ENCODE measurements at regions not wholly inside any gene's neighbourhood (a gene's known extent, or its start where the extent isn't known, plus 50 kb on each side); places are given as distances from the start of the nearest gene placed in this dataset.

GRCh38 chr11:97309291-97309690 lies 919.5 kb downstream of the JRKL start:
- Histone ChIP-seq H3K27me3 (no peaks in the 10 kb centered on the region), H3K4me3 (no peak overlapping the region), H3K27ac (no peak overlapping the region), H3K4me1 (no peaks in the 10 kb centered on the region), H3K36me3 (no peaks in the 10 kb centered on the region), H3K9me3 (no peaks in the 10 kb centered on the region)
- TF ChIP-seq POLR2A (IDR thresholded peaks at IDR 0.05) (no peak), CTCF (IDR thresholded peaks at IDR 0.05 in 4 of 5, conservative IDR thresholded peaks at IDR 0.05 in 1 of 5) (no peak)
- ATAC-seq (no peak), DNase-seq (no peak)
- in situ Hi-C loops (cut with MboI; ENCODE audit: low sequenced_read_pairs in 4 of 4), result no loop called here
- intact Hi-C loops (cut with DNase I; ENCODE audit: low total_unique reads), result no loop called here

- no peak overlapping the region for H3K27ac ChIP-seq
- no peaks in the 10 kb centered on the region for H3K36me3 ChIP-seq
- ATAC-seq, result no peak
- no peaks in the 10 kb centered on the region for H3K27me3 ChIP-seq
- intact Hi-C loops (cut with DNase I; ENCODE audit: low total_unique reads) (no loop called here), in situ Hi-C loops (cut with MboI; ENCODE audit: low sequenced_read_pairs in 4 of 4) (no loop called here)
- H3K4me3 ChIP-seq, result no peak overlapping the region
- no peak for DNase-seq
- no peaks in the 10 kb centered on the region for H3K9me3 ChIP-seq
- H3K4me1 ChIP-seq, result no peaks in the 10 kb centered on the region
- no peak for TF ChIP-seq CTCF (IDR thresholded peaks at IDR 0.05 in 4 of 5, conservative IDR thresholded peaks at IDR 0.05 in 1 of 5)
- TF ChIP-seq POLR2A (IDR thresholded peaks at IDR 0.05), result no peak
These were observed 935.9 kb downstream of the JRKL start for GRCh38 chr11:97325693-97326092.

GRCh38 chr11:97332271-97332670 lies 942.5 kb downstream of the JRKL start:
- no peaks in the 10 kb centered on the region for H3K4me1 ChIP-seq
- intact Hi-C loops (cut with DNase I; ENCODE audit: low total_unique reads) (no loop called here), in situ Hi-C loops (cut with MboI; ENCODE audit: low sequenced_read_pairs in 4 of 4) (no loop called here)
- no peaks in the 10 kb centered on the region for H3K9me3 ChIP-seq
- no peak overlapping the region for H3K4me3 ChIP-seq
- no peaks in the 10 kb centered on the region for H3K27me3 ChIP-seq
- ATAC-seq (no peak), DNase-seq (no peak)
- TF ChIP-seq CTCF (IDR thresholded peaks at IDR 0.05 in 4 of 5, conservative IDR thresholded peaks at IDR 0.05 in 1 of 5) (no peak), POLR2A (IDR thresholded peaks at IDR 0.05) (no peak)
- H3K27ac ChIP-seq, result no peak overlapping the region
- no peaks in the 10 kb centered on the region for H3K36me3 ChIP-seq

GRCh38 chr11:97336064-97336463 lies 946.3 kb downstream of the JRKL start:
- DNase-seq (no peak), ATAC-seq (no peak)
- H3K27ac ChIP-seq, result no peak overlapping the region
- TF ChIP-seq POLR2A (IDR thresholded peaks at IDR 0.05) (no peak), CTCF (IDR thresholded peaks at IDR 0.05 in 4 of 5, conservative IDR thresholded peaks at IDR 0.05 in 1 of 5) (no peak)
- H3K36me3 ChIP-seq, result no peaks in the 10 kb centered on the region
- H3K27me3 ChIP-seq, result no peaks in the 10 kb centered on the region
- intact Hi-C loops (cut with DNase I; ENCODE audit: low total_unique reads), result no loop called here
- no peaks in the 10 kb centered on the region for H3K4me1 ChIP-seq
- H3K4me3 ChIP-seq, result no peak overlapping the region
- in situ Hi-C loops (cut with MboI; ENCODE audit: low sequenced_read_pairs in 4 of 4), result no loop called here
- H3K9me3 ChIP-seq, result no peaks in the 10 kb centered on the region

GRCh38 chr11:97345032-97345431 lies 955.2 kb downstream of the JRKL start:
- Histone ChIP-seq H3K9me3 (no peaks in the 10 kb centered on the region), H3K36me3 (no peaks in the 10 kb centered on the region), H3K4me3 (no peak overlapping the region), H3K4me1 (no peaks in the 10 kb centered on the region), H3K27ac (no peak overlapping the region), H3K27me3 (no peaks in the 10 kb centered on the region)
- TF ChIP-seq CTCF (IDR thresholded peaks at IDR 0.05 in 4 of 5, conservative IDR thresholded peaks at IDR 0.05 in 1 of 5), result no peak
- TF ChIP-seq POLR2A (IDR thresholded peaks at IDR 0.05), result no peak
- no peak for ATAC-seq
- in situ Hi-C loops (cut with MboI; ENCODE audit: low sequenced_read_pairs in 4 of 4), result no loop called here
- intact Hi-C loops (cut with DNase I; ENCODE audit: low total_unique reads), result no loop called here
- no peak for DNase-seq

Data from gastrocnemius medialis (tissue), 4 donors.